H1 (cell line): ENCODE measurements at regions not wholly inside any gene's neighbourhood (a gene's known extent, or its start where the extent isn't known, plus 50 kb on each side); places are given as distances from the start of the nearest gene placed in this dataset.

Source experiments
- CTCF ChIA-PET: fragments of 300-600 bp; sonication (Branson Sonifier 250); formaldehyde crosslinking; loops from one replicate; lab custom pipeline; 2021; ENCODE audit not compliant: partially characterized antibody; lab: Charles Lee
- POLR2A ChIA-PET: fragments of 300-600 bp; sonication (Branson Sonifier 250); formaldehyde crosslinking; loops from one replicate; lab custom pipeline; 2021; ENCODE audit warnings: inconsistent platforms; ENCODE audit not compliant: partially characterized antibody; lab: Charles Lee
- DNase-seq, 2 experiments: peaks; one replicate each; pipeline versions ENCODE4 v3.0.0 to v3.0.0-alpha.2; 2010 to 2022; ENCODE audit warnings: low spot score in 2 of 2, low read depth in 1 of 2, mixed read lengths in 1 of 2
- FAIRE-seq: peaks from 2 replicates; lab custom pipeline; 2011; peaks lifted over from hg19 to GRCh38; lab: Jason Lieb, UNC
- H2AFZ ChIP-seq: 2 replicates; pipeline ENCODE4 v1.8.1; 2012; ENCODE audit warnings: low read length, inconsistent platforms
- H2AK5ac ChIP-seq: 2 replicates; pipeline ENCODE4 v1.6.1; 2013; ENCODE audit warnings: low read depth, low read length
- H2BK120ac ChIP-seq: replicated peaks from 2 replicates; pipeline ENCODE3; 2013; ENCODE audit warnings: low read depth, low read length, inconsistent platforms
- H2BK12ac ChIP-seq: 2 replicates; pipeline ENCODE4 v1.6.1; 2013; ENCODE audit warnings: low read depth, low read length
- H2BK15ac ChIP-seq: 2 replicates; pipeline ENCODE4 v1.6.1; 2013; ENCODE audit warnings: low read length
- H2BK20ac ChIP-seq: 2 replicates; pipeline ENCODE4 v1.6.1; 2013; ENCODE audit warnings: low read length
- H2BK5ac ChIP-seq: 2 replicates; pipeline ENCODE4 v1.6.1; 2013; ENCODE audit warnings: low read depth, low read length
- H3K14ac ChIP-seq: 2 replicates; pipeline ENCODE4 v1.6.1; 2013; ENCODE audit warnings: inconsistent platforms; ENCODE audit not compliant: insufficient read length
- H3K18ac ChIP-seq: 2 replicates; pipeline ENCODE4 v1.6.1; 2013; ENCODE audit warnings: low read length; ENCODE audit errors: extremely low read depth
- H3K23ac ChIP-seq: 2 replicates; pipeline ENCODE4 v1.6.1; 2013; ENCODE audit warnings: inconsistent platforms; ENCODE audit not compliant: insufficient read length
- H3K23me2 ChIP-seq: 2 replicates; pipeline ENCODE4 v1.6.1; 2013; ENCODE audit warnings: low read depth, low read length
- H3K27ac ChIP-seq: 2 replicates; pipeline ENCODE4 v1.6.1; 2011; ENCODE audit warnings: low read depth, low read length, inconsistent platforms
- H3K27me3 ChIP-seq, 4 experiments: replicated peaks in 1 of 4; 1 replicate in 1 of 4; 2 replicates in 3 of 4; pipeline versions ENCODE4 v1.6.1 to v1.8.1; 2011 to 2013; ENCODE audit warnings: low read length in 3 of 4, mild to moderate bottlenecking in 3 of 4, inconsistent platforms in 2 of 4, mixed read lengths in 2 of 4, moderate library complexity in 1 of 4; ENCODE audit not compliant: control insufficient read depth in 3 of 4, insufficient read depth in 3 of 4; ENCODE audit errors: extremely low read depth in 1 of 4
- H3K36me3 ChIP-seq, 4 experiments: 2 replicates each; pipeline versions ENCODE4 v1.6.1 to v1.8.1; 2011 to 2013; ENCODE audit warnings: mild to moderate bottlenecking in 4 of 4, low read length in 3 of 4, moderate library complexity in 2 of 4, control low read depth in 1 of 4, inconsistent platforms in 1 of 4; ENCODE audit not compliant: insufficient read depth in 4 of 4, control insufficient read depth in 2 of 4
- H3K4ac ChIP-seq: replicated peaks from 2 replicates; pipeline ENCODE3; 2013; ENCODE audit warnings: low read length, low read depth, mixed read lengths, inconsistent platforms; ENCODE audit not compliant: insufficient read length
- H3K4me1 ChIP-seq, 4 experiments: replicated peaks in 1 of 4; 1 replicate in 1 of 4; 2 replicates in 3 of 4; pipeline versions ENCODE4 v1.6.1 to v1.8.1; 2011 to 2013; ENCODE audit warnings: low read length in 3 of 4, inconsistent platforms in 2 of 4, mixed read lengths in 1 of 4; ENCODE audit not compliant: insufficient read depth in 4 of 4, control insufficient read depth in 3 of 4
- H3K4me2 ChIP-seq, 2 experiments: 2 replicates each; pipeline versions ENCODE4 v1.6.1 to v1.8.1; 2011 to 2013; ENCODE audit warnings: low read depth in 2 of 2, low read length in 2 of 2, control low read depth in 1 of 2, inconsistent platforms in 1 of 2, mild to moderate bottlenecking in 1 of 2; ENCODE audit not compliant: insufficient read depth in 1 of 2
- H3K4me3 ChIP-seq, 4 experiments: fragments of 200-600, 300-600 bp in 1 of 4; sonication (generic), shearing (Covaris generic), sonication (Bioruptor Twin) in 1 of 4; 2 replicates each; pipeline versions ENCODE4 v1.5.1 to v1.8.1; 2011 to 2016; ENCODE audit warnings: low read length in 4 of 4, low read depth in 3 of 4, control low read depth in 2 of 4, inconsistent platforms in 2 of 4, mild to moderate bottlenecking in 2 of 4, mixed read lengths in 1 of 4, moderate library complexity in 1 of 4; ENCODE audit not compliant: insufficient read depth in 2 of 4; ENCODE audit errors: extremely low read depth in 1 of 4
- H3K56ac ChIP-seq: replicated peaks from 2 replicates; pipeline ENCODE3; 2013; ENCODE audit warnings: low read depth, mild to moderate bottlenecking, mixed read lengths, low read length, inconsistent platforms; ENCODE audit not compliant: insufficient read length
- H3K79me1 ChIP-seq: 2 replicates; pipeline ENCODE4 v1.6.1; 2013; ENCODE audit warnings: low read depth, low read length, control low read depth
- H3K79me2 ChIP-seq, 2 experiments: 2 replicates each; pipeline versions ENCODE4 v1.6.1 to v1.8.1; 2012 to 2013; ENCODE audit warnings: low read length in 2 of 2, mild to moderate bottlenecking in 2 of 2, inconsistent platforms in 1 of 2; ENCODE audit not compliant: insufficient read depth in 2 of 2, control insufficient read depth in 1 of 2
- H3K9ac ChIP-seq, 4 experiments: replicated peaks in 1 of 4; 1 replicate in 1 of 4; 2 replicates in 3 of 4; pipeline versions ENCODE4 v1.6.1 to v1.8.1; 2011 to 2013; ENCODE audit warnings: low read depth in 3 of 4, low read length in 3 of 4, control low read depth in 2 of 4, mild to moderate bottlenecking in 2 of 4, moderate library complexity in 2 of 4, inconsistent platforms in 1 of 4; ENCODE audit errors: extremely low read depth in 1 of 4
- H3K9me3 ChIP-seq, 2 experiments: 2 replicates each; pipeline versions ENCODE4 v1.6.1 to v1.8.1; 2012 to 2013; ENCODE audit warnings: mild to moderate bottlenecking in 2 of 2, moderate library complexity in 2 of 2, control low read depth in 1 of 2, inconsistent platforms in 1 of 2, low read depth in 1 of 2, low read length in 1 of 2, mixed read lengths in 1 of 2; ENCODE audit not compliant: insufficient read depth in 2 of 2
- H4K20me1 ChIP-seq, 2 experiments: replicated peaks in 1 of 2; 2 replicates each; pipeline versions ENCODE3 to v1.8.1; 2011 to 2013; ENCODE audit warnings: inconsistent platforms in 2 of 2, low read length in 2 of 2, mild to moderate bottlenecking in 1 of 2; ENCODE audit not compliant: insufficient read depth in 2 of 2, control insufficient read depth in 1 of 2
- H4K5ac ChIP-seq: 2 replicates; pipeline ENCODE4 v1.6.1; 2013; ENCODE audit warnings: low read length, low read depth, mixed read lengths, inconsistent platforms; ENCODE audit not compliant: insufficient read length
- H4K8ac ChIP-seq: 2 replicates; pipeline ENCODE4 v1.8.0; 2013; ENCODE audit warnings: mild to moderate bottlenecking, moderate library complexity, low read length, inconsistent platforms; ENCODE audit not compliant: insufficient read depth; ENCODE audit errors: extremely low read depth
- H4K91ac ChIP-seq: replicated peaks from 2 replicates; pipeline ENCODE3; 2013; ENCODE audit warnings: low read length, mixed read lengths, inconsistent platforms; ENCODE audit not compliant: insufficient read length
- JUN ChIP-seq: IDR thresholded peaks from 2 replicates; pipeline ENCODE4 v1.6.1; 2011; ENCODE audit warnings: low read depth, mild to moderate bottlenecking, improper control_type of control experiment, low read length
- JUND ChIP-seq: IDR thresholded peaks from 2 replicates; pipeline ENCODE4 v1.6.1; 2011; ENCODE audit warnings: mild to moderate bottlenecking, improper control_type of control experiment, low read length
- WGBS, 2 experiments: shearing (Covaris generic) in 1 of 2; methylation state at CpG; one replicate each; pipeline versions ENCODE4 v1.1.6 to v1.1.7; 2013 to 2015; ENCODE audit warnings: low lambda C conversion rate in 2 of 2, mixed read lengths in 2 of 2, inconsistent platforms in 1 of 2, low coverage in 1 of 2, missing lambda C conversion rate in 1 of 2; ENCODE audit not compliant: insufficient replicate concordance in 2 of 2, insufficient coverage in 1 of 2, insufficient read length in 1 of 2; ENCODE audit errors: extremely low coverage in 1 of 2, missing lambda C conversion rate in 1 of 2; 5-methylcytosine and 5-hydroxymethylcytosine counted together

DNA sequence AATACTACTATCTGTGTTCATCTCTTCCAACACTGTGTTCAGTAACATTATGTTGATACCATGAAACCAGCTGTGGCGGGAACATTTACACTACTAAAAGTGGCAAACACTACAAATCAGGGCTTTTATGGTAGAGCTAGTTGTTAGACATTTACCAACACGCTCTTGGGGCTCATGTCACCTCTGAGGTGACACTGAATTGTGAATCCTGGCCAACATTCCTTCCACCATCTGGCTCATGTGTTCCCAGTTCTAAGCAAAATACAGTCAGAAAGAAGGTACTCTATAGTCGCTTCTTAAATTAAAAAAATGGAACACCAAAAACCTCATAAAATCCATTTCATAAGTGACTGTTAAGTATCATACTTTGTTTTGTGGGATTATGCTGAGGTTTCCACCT is 436.6 kb downstream of the FUT8 start:
- Histone ChIP-seq H3K9ac (no peak overlapping the region), H3K23ac (no peak overlapping the region), H2BK120ac (no peak overlapping the region), H3K18ac (no peak overlapping the region), H4K20me1 (no peaks in the 10 kb centered on the region), H2BK12ac (no peak overlapping the region), H3K79me1 (no peaks in the 10 kb centered on the region), H2AK5ac (no peak overlapping the region), H3K4me1 (no peaks in the 10 kb centered on the region), H3K9me3 (no peaks in the 10 kb centered on the region), H2BK20ac (no peak overlapping the region), H3K27me3 (no peaks in the 10 kb centered on the region; a peak in 1 of 7 replicates), H4K8ac (no peak overlapping the region), H3K4me2 (no peak overlapping the region), H3K23me2 (no peaks in the 10 kb centered on the region), H4K91ac (no peak overlapping the region), H3K4ac (no peak overlapping the region), H3K36me3 (no peaks in the 10 kb centered on the region), H3K4me3 (no peak overlapping the region), H4K5ac (no peak overlapping the region), H3K79me2 (no peaks in the 10 kb centered on the region), H3K56ac (no peak overlapping the region), H3K27ac (no peak overlapping the region), H2BK15ac (no peak overlapping the region), H2BK5ac (no peak overlapping the region), H3K14ac (no peak overlapping the region), H2AFZ (no peak overlapping the region)
- TF ChIP-seq JUN (no peak), JUND (no peak)
- WGBS, 2 experiments, result 94% methylated on average over 3 of the region's 3 CpGs; no CpG with 5 or more reads in 1 of the 2 experiments
- DNase-seq, result no peak
- FAIRE-seq, result no peak
- ChIA-PET CTCF (interaction anchor here (1.5 kb wide), 1 partner anchor 24 kb away, joined by 4 read pairs; no protein-coding TSS in a partner anchor), POLR2A (no interaction called here)
